B cell (primary cell): ENCODE measurements at regions not wholly inside any gene's neighbourhood (a gene's known extent, or its start where the extent isn't known, plus 50 kb on each side); places are given as distances from the start of the nearest gene placed in this dataset.

Experiments used
- ATAC-seq: fragments of 200-7000 bp; cut with Tn5 transposase; one replicate; pipeline ENCODE4 v1.10.0; 2021; ENCODE audit warnings: low read depth, mild to moderate bottlenecking, moderate number of reproducible peaks, moderate library complexity
- CTCF ChIA-PET: fragments of 350-600 bp; sonication (Branson Sonifier 250); formaldehyde crosslinking; loops from one replicate; lab custom pipeline; 2021; ENCODE audit warnings: antibody characterized with exemption, inconsistent platforms; lab: Charles Lee
- POLR2A ChIA-PET: fragments of 350-600 bp; sonication (Branson Sonifier 250); formaldehyde crosslinking; loops from one replicate; lab custom pipeline; 2021; ENCODE audit warnings: antibody characterized with exemption; lab: Charles Lee
- DNase-seq: peaks from one replicate; pipeline ENCODE4 v3.0.0; 2013
- H2AFZ ChIP-seq: 2 replicates; pipeline ENCODE4 v1.6.1; 2012; ENCODE audit warnings: mild to moderate bottlenecking, low read depth, low read length; ENCODE audit not compliant: insufficient read depth, poor library complexity, severe bottlenecking
- H3K27ac ChIP-seq, 2 donors: 1 replicate in 1 of 2; 2 replicates in 1 of 2; pipeline ENCODE4 v1.5.1; 2012 to 2013; ENCODE audit warnings: low read length in 2 of 2, mild to moderate bottlenecking in 2 of 2, moderate library complexity in 1 of 2
- H3K27me3 ChIP-seq, 4 experiments: fragments of 200-600 bp in 1 of 4; sonication (generic) in 1 of 4; replicated peaks in 1 of 4; 1 replicate in 2 of 4; 2 replicates in 2 of 4; pipeline versions ENCODE4 v1.6.1 to v1.7.0; 2013 to 2016; ENCODE audit warnings: low read length in 3 of 4, mild to moderate bottlenecking in 2 of 4, mixed read lengths in 1 of 4, moderate library complexity in 1 of 4; ENCODE audit not compliant: insufficient read depth in 4 of 4, control insufficient read depth in 3 of 4; ENCODE audit errors: control extremely low read depth in 1 of 4
- H3K36me3 ChIP-seq, 2 experiments: replicated peaks in 1 of 2; 1 replicate in 1 of 2; 2 replicates in 1 of 2; pipeline versions ENCODE4 v1.6.1 to v1.7.1; 2013; ENCODE audit warnings: low read length in 1 of 2; ENCODE audit not compliant: insufficient read depth in 2 of 2, control insufficient read depth in 1 of 2; ENCODE audit errors: control extremely low read depth in 1 of 2, extremely low read depth in 1 of 2
- H3K4me1 ChIP-seq, 2 donors: fragments of 200-600 bp in 1 of 2; sonication (generic) in 1 of 2; 1 replicate in 1 of 2; 2 replicates in 1 of 2; pipeline versions ENCODE4 v1.5.1 to v1.6.1; 2013 to 2017; ENCODE audit warnings: low read length in 2 of 2; ENCODE audit not compliant: control insufficient read depth in 2 of 2, insufficient read depth in 2 of 2
- H3K4me2 ChIP-seq: replicated peaks from 2 replicates; pipeline ENCODE3; 2012; ENCODE audit warnings: mild to moderate bottlenecking, low read depth, low read length; ENCODE audit not compliant: poor library complexity, severe bottlenecking
- H3K4me3 ChIP-seq, 5 experiments: fragments of 200-600 bp in 1 of 5; sonication (generic) in 1 of 5; 1 replicate in 3 of 5; 2 replicates in 2 of 5; pipeline versions ENCODE4 v1.5.1 to v1.7.0; 2011 to 2016; ENCODE audit warnings: low read length in 4 of 5, mild to moderate bottlenecking in 4 of 5, low read depth in 2 of 5, control low read depth in 1 of 5, moderate library complexity in 1 of 5; ENCODE audit not compliant: insufficient read depth in 1 of 5; ENCODE audit errors: control extremely low read depth in 1 of 5, extremely low read depth in 1 of 5
- H3K79me2 ChIP-seq: fragments of 200-600 bp; sonication (generic); one replicate; pipeline ENCODE4 v1.6.0; 2016; ENCODE audit warnings: low read length; ENCODE audit not compliant: control insufficient read depth, insufficient read depth
- H3K9ac ChIP-seq: fragments of 200-600 bp; sonication (generic); 2 replicates; pipeline ENCODE4 v1.6.1; 2017; ENCODE audit warnings: mild to moderate bottlenecking, low read length, moderate library complexity
- H3K9me3 ChIP-seq, 3 donors: one replicate each; pipeline versions ENCODE4 v1.6.1 to v1.7.1; 2013; ENCODE audit warnings: low read length in 2 of 3; ENCODE audit not compliant: control insufficient read depth in 2 of 3, insufficient read depth in 1 of 3; ENCODE audit errors: control extremely low read depth in 1 of 3
- H4K20me1 ChIP-seq: 2 replicates; pipeline ENCODE4 v1.6.0; 2012; ENCODE audit warnings: mild to moderate bottlenecking, low read length; ENCODE audit not compliant: insufficient read depth, control insufficient read depth, poor library complexity, severe bottlenecking
- H3K27ac Mint-ChIP-seq: one replicate; pipeline ENCODE4 v1.8.0; 2021; ENCODE audit warnings: mixed read lengths
- H3K27me3 Mint-ChIP-seq: one replicate; pipeline ENCODE4 v1.8.0; 2021; ENCODE audit warnings: mixed read lengths
- H3K4me1 Mint-ChIP-seq: one replicate; pipeline ENCODE4 v1.8.0; 2021; ENCODE audit warnings: mixed read lengths
- H3K4me3 Mint-ChIP-seq: one replicate; pipeline ENCODE4 v1.8.0; 2021; ENCODE audit warnings: mixed read lengths
- H3K9me3 Mint-ChIP-seq: one replicate; pipeline ENCODE4 v1.8.0; 2022; ENCODE audit warnings: mixed read lengths; ENCODE audit not compliant: insufficient read depth
- CTCF ChIP-seq: fragments of 200-600 bp; IDR thresholded peaks from one replicate; pipeline ENCODE4 v1.8.0; 2022; ENCODE audit warnings: antibody characterized with exemption, mild to moderate bottlenecking
- EZH2 ChIP-seq: IDR thresholded peaks from 2 replicates; pipeline ENCODE4 v1.6.1; 2012; ENCODE audit warnings: borderline replicate concordance, low read depth, mild to moderate bottlenecking, moderate library complexity, low read length; ENCODE audit not compliant: insufficient read depth, poor library complexity, severe bottlenecking
- WGBS: methylation state at CpG from one replicate; pipeline ENCODE4 v1.1.5; 2013; ENCODE audit warnings: missing lambda C conversion rate; ENCODE audit not compliant: insufficient coverage; 5-methylcytosine and 5-hydroxymethylcytosine counted together
- intact Hi-C: fragments of 100-400 bp; cut with micrococcal nuclease; formaldehyde crosslinking; loops from one replicate; pipeline ENCODE4 v1.10.0; 2022

GRCh38 chr18:26696308-26696707 is 148.0 kb upstream of the KCTD1 start:
- Histone ChIP-seq H3K4me3 (no peak overlapping the region), H3K4me2 (no peak overlapping the region), H3K4me1 (no peaks in the 10 kb centered on the region), H2AFZ (no peak overlapping the region), H3K79me2 (no peaks in the 10 kb centered on the region), H3K27me3 (no peaks in the 10 kb centered on the region), H3K9ac (no peak overlapping the region), H3K36me3 (no peaks in the 10 kb centered on the region), H3K27ac (no peak overlapping the region), H3K9me3 (peaks cover 0 to 4% (median 0%) of the 10 kb centered on the region in 3 donors), H4K20me1 (no peaks in the 10 kb centered on the region)
- intact Hi-C loops, result no loop called here
- POLR2A ChIA-PET, result no interaction called here
- Mint-ChIP-seq H3K27ac (no peak overlapping the region), H3K9me3 (peaks cover 3% of the 10 kb centered on the region), H3K4me1 (no peaks in the 10 kb centered on the region), H3K4me3 (no peak overlapping the region), H3K27me3 (peaks cover 4% of the 10 kb centered on the region)
- CTCF ChIA-PET, result no interaction called here
- TF ChIP-seq CTCF (no peak), EZH2 (no peak)
- DNase-seq (no peak), ATAC-seq (no peak)
- WGBS, result 100% methylated on average over 3 of the region's 6 CpGs

- H3K9me3 Mint-ChIP-seq, result peaks cover 5% of the 10 kb centered on the region
- ATAC-seq, result no peak
- Histone ChIP-seq H3K27me3 (no peaks in the 10 kb centered on the region), H3K36me3 (no peaks in the 10 kb centered on the region), H3K79me2 (no peaks in the 10 kb centered on the region), H3K4me3 (no peak overlapping the region), H3K4me1 (no peaks in the 10 kb centered on the region), H3K9me3 (peaks cover 0 to 3% (median 0%) of the 10 kb centered on the region in 3 donors), H3K4me2 (no peak overlapping the region), H3K9ac (no peak overlapping the region), H3K27ac (no peak overlapping the region), H2AFZ (no peak overlapping the region), H4K20me1 (no peaks in the 10 kb centered on the region)
- H3K4me3 Mint-ChIP-seq, result no peak overlapping the region
- TF ChIP-seq CTCF, result no peak
- TF ChIP-seq EZH2, result no peak
- 60% methylated on average over 4 of the region's 7 CpGs for WGBS
- no peaks in the 10 kb centered on the region for H3K27me3 Mint-ChIP-seq
- intact Hi-C loops, result no loop called here
- no peaks in the 10 kb centered on the region for H3K4me1 Mint-ChIP-seq
- POLR2A ChIA-PET, result no interaction called here
- DNase-seq, result no peak
- H3K27ac Mint-ChIP-seq, result no peak overlapping the region
- CTCF ChIA-PET, result no interaction called here
Measured at GRCh38 chr18:26689226-26689879, 141.0 kb upstream of the KCTD1 start.
